ENCODE measurements at regions not wholly inside any gene's neighbourhood (a gene's known extent, or its start where the extent isn't known, plus 50 kb on each side); places are given as distances from the start of the nearest gene placed in this dataset.
"Not testable (repeated sequence)": the region's sequence is repeated elsewhere in the genome, so short reads cannot be mapped to it uniquely, and the experiment has no call there.

DNA sequence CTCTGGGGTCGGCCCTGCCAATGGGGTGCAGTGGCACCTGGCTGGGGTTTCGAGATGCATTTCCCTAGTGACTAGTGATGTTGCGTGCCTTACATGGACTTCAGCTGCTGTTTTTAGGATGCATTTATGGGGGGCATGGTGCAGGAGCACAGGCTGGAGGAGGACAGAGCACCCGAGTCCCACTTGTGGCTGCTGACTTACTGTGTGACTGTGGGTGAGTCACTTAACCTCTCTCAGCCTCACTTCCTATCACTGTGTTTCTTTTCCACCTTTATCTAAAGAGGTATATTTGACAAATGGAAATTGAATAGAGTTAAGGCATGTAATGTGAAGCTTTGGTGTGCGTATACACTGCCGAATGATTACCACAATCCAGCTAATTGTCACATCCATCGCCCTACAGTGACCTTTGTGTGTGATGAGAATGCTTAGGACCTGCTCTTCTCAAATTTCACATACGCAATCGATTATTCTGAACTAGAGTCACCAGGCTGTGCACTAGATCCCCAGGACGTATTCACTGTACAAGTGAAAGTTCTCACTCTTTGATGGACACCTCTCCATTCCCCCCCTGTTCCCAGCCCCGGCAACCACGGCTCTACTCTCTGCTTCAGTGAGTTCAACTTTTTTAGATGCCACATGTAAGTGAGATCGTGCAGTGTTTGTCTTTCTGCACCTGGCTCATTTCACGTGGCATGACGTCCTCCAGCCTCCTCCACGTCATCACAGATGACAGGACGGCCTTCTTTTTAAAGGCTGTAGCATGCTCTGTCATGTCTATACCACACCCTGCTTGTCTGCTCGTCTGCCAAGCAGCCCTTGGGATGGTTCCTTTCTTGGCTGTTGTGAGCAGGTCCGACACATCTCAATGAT is 202.3 kb downstream of the NPIPB11 start:
- not testable (repeated sequence) for DNase-seq; H3K27me3 Mint-ChIP-seq (ENCODE audit: low read depth); H3K4me1 Mint-ChIP-seq (ENCODE audit: low read depth); ATAC-seq; H3K4me3 Mint-ChIP-seq
- Mint-ChIP-seq H3K36me3 (ENCODE audit: insufficient read depth) (peaks cover 15% of the 10 kb centered on the region), H3K9me3 (peaks cover 13% of the 10 kb centered on the region)

DNA sequence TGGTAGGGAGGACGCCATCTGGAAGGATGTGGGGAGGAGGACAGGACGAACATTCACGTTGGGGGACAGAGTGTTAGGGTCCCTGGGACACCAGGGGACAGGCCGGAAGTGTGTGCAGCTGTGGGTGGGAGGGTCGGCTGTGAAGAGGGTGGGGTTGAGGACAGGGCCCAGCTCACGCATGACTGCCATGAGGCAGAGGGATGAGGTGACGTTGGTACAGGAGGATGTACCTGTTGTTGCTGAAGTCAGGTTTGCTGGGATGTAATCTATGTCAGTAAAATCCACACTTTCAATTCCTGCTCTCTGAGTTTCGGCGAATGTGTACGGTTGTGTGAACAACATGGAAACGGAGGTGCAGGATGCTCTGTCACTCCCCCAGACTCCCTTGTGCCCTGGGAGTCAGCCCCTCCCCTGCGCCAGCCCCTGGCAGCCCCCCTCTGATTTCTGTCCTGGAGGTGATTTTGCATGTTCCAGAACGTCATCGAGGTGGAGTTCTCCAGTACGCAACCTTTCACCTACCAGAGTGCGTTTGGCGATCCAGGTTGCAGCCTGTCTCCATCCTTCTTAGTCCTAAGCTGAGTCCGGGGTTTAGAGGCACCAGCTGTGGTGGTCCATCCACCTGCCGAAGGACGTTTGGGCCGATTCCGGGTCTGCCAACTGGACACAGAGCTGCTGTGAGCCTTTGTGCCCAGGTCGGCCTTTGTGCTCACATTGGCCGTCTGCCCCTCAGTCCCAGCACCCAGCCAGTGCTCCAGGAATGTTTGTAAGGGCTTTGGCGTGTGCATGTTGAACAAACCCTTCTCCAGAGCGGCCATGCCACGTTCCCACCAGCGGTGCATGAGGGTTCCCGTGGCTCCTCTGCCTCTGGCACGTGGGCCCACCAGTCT is 203.2 kb downstream of the NPIPB11 start:
- DNase-seq; H3K27me3 Mint-ChIP-seq (ENCODE audit: low read depth); ATAC-seq; H3K4me3 Mint-ChIP-seq; H3K4me1 Mint-ChIP-seq (ENCODE audit: low read depth): not testable (repeated sequence)
- Mint-ChIP-seq H3K9me3 (peaks cover 13% of the 10 kb centered on the region), H3K36me3 (ENCODE audit: insufficient read depth) (peaks cover 14% of the 10 kb centered on the region)

GRCh38 chr16:29202642-29203041 is 203.9 kb downstream of the NPIPB11 start:
- not testable (repeated sequence) for H3K4me3 Mint-ChIP-seq

DNA sequence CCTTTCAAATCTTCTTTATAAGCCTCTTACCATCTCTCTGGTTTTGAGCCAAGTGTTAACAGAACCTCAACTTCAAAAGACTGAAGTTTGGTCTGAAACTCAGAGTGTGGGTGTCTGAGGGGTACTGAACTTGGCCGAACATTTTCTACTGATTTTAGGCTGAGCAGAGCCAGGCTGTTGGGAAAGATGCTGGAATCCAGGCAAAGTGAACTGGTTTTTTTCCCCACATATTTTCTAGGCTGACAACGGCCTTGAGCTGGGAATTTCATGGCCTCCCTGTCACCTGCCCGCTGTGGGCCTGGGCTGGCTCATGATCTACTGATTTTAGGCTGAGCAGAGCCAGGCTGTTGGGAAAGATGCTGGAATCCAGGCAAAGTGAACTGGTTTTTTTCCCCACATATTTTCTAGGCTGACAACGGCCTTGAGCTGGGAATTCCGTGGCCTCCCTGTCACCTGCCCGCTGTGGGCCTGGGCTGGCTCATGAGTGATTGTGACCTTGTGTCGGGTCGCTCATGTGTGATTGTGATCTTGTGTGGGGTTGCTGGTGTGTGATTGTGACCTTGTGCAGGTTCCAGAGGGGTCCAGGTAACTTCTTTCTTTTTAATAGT is 204.4 kb downstream of the NPIPB11 start:
- not testable (repeated sequence) for H3K27me3 Mint-ChIP-seq (ENCODE audit: low read depth); H3K4me3 Mint-ChIP-seq; H3K4me1 Mint-ChIP-seq (ENCODE audit: low read depth); ATAC-seq; DNase-seq
- peaks cover 14% of the 10 kb centered on the region for H3K36me3 Mint-ChIP-seq (ENCODE audit: insufficient read depth)
- peaks cover 12% of the 10 kb centered on the region for H3K9me3 Mint-ChIP-seq

More at GRCh38 chr16:29202642-29203041, 203.9 kb downstream of the NPIPB11 start:
- not testable (repeated sequence) for H3K27me3 Mint-ChIP-seq (ENCODE audit: low read depth); DNase-seq; H3K4me1 Mint-ChIP-seq (ENCODE audit: low read depth); ATAC-seq
- Mint-ChIP-seq H3K36me3 (ENCODE audit: insufficient read depth) (peaks cover 14% of the 10 kb centered on the region), H3K9me3 (peaks cover 13% of the 10 kb centered on the region)

- not testable (repeated sequence) for H3K36me3 Mint-ChIP-seq (ENCODE audit: insufficient read depth); H3K9me3 Mint-ChIP-seq; H3K4me3 Mint-ChIP-seq; DNase-seq; H3K4me1 Mint-ChIP-seq (ENCODE audit: low read depth); H3K27me3 Mint-ChIP-seq (ENCODE audit: low read depth); ATAC-seq
These were observed 205.1 kb downstream of the NPIPB11 start for GRCh38 chr16:29201296-29202024.

GRCh38 chr16:29200681-29201080 is 205.8 kb downstream of the NPIPB11 start:
- not testable (repeated sequence) for H3K9me3 Mint-ChIP-seq; H3K36me3 Mint-ChIP-seq (ENCODE audit: insufficient read depth); ATAC-seq; H3K4me1 Mint-ChIP-seq (ENCODE audit: low read depth); DNase-seq; H3K27me3 Mint-ChIP-seq (ENCODE audit: low read depth); H3K4me3 Mint-ChIP-seq

DNA sequence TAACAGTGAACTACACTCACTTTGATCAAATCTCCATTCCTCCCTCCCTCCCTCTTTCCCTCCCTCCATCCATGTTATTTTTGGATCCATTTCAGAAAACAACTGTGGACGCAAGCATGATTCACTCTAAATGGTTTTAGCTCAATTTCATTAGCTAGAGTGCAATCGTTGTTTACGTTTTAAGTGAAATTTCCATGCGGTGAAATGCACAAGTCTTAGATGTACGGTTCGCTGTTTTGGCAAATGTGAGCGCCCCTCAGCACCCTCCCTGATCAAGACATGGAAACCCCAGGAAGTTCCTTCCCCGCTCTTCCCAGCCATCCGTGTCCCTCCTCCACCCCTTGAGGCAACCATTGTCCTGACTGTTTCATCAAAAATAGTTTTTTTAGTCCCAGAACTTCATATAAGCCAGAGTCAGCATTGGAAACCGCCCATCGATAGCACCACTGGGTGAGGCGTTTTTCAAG is 206.3 kb downstream of the NPIPB11 start:
- H3K4me3 Mint-ChIP-seq; H3K9me3 Mint-ChIP-seq; ATAC-seq; H3K4me1 Mint-ChIP-seq (ENCODE audit: low read depth); H3K36me3 Mint-ChIP-seq (ENCODE audit: insufficient read depth); DNase-seq; H3K27me3 Mint-ChIP-seq (ENCODE audit: low read depth): not testable (repeated sequence)

GRCh38 chr16:29199626-29200025 is 206.9 kb downstream of the NPIPB11 start:
- H3K9me3 Mint-ChIP-seq; H3K4me3 Mint-ChIP-seq; DNase-seq; H3K27me3 Mint-ChIP-seq (ENCODE audit: low read depth); ATAC-seq; H3K4me1 Mint-ChIP-seq (ENCODE audit: low read depth); H3K36me3 Mint-ChIP-seq (ENCODE audit: insufficient read depth): not testable (repeated sequence)

DNA sequence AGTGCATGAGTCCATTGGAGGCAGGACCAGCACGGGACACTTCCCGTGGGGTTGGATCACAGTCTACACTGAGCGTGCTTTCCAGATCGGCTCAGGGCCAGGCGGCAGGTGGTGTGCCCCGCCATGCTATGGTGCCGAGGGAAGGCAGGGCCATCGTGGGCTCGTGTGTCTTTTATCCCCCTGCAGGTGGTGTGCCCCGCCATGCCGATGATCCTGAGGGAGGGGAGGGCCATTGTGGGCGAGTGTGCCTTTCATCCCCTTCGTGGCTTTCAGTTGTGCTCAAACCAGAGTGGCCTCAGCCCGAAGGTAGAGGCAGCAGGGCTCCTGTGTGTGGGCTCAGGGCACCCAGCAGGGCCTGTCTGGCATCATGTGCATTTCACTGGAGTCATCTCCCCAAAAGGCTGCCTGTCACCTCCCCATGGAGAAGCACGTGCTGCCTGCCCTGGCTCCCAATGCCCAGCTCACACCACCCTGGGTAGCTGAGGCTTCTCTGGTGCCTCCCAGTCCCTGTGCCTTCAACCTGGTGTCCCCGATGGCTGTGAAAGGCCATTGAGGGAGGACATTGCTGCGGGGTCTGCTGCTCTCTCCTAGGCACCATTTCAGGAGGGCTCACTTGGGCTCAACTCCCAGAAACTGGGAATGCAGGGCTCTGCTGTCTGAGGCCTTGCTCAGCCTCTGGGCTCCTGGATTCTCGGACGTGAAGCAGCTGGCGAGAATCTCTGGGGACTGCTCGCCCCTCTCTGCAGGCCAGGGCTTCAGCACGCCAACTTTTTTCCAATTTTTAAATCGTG is 207.6 kb downstream of the NPIPB11 start:
- DNase-seq (no peak), ATAC-seq (no peak)
- no peaks in the 10 kb centered on the region for H3K9me3 Mint-ChIP-seq
- H3K4me3 Mint-ChIP-seq, result no peak overlapping the region
- no peaks in the 10 kb centered on the region for H3K27me3 Mint-ChIP-seq (ENCODE audit: low read depth)
- peaks cover under 1% of the 10 kb centered on the region for H3K36me3 Mint-ChIP-seq (ENCODE audit: insufficient read depth)
- H3K4me1 Mint-ChIP-seq (ENCODE audit: low read depth), result no peaks in the 10 kb centered on the region

DNA sequence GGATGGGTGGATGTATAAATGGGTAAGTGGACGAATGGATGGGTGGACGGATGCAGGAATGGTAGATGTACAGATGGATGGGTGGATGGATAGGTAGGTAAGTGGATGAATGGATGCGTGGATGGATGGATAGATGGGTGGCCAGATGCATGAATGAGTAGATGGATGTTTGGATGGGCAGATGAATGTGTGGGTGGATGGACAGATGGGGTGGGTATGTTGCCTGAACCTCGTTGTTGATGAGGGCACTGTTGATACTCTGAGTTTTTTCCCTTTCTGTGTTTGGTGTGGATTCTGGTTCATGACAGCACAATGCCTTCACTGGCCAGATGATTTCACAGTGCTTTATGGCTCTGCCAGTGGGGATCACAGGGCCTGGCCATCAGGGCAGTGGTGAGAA is 208.3 kb downstream of the NPIPB11 start:
- Mint-ChIP-seq H3K27me3 (ENCODE audit: low read depth) (no peaks in the 10 kb centered on the region), H3K4me3 (no peak overlapping the region), H3K9me3 (no peaks in the 10 kb centered on the region), H3K4me1 (ENCODE audit: low read depth) (no peaks in the 10 kb centered on the region), H3K36me3 (ENCODE audit: insufficient read depth) (peaks cover 2% of the 10 kb centered on the region)
- ATAC-seq (no peak), DNase-seq (no peak)

DNA sequence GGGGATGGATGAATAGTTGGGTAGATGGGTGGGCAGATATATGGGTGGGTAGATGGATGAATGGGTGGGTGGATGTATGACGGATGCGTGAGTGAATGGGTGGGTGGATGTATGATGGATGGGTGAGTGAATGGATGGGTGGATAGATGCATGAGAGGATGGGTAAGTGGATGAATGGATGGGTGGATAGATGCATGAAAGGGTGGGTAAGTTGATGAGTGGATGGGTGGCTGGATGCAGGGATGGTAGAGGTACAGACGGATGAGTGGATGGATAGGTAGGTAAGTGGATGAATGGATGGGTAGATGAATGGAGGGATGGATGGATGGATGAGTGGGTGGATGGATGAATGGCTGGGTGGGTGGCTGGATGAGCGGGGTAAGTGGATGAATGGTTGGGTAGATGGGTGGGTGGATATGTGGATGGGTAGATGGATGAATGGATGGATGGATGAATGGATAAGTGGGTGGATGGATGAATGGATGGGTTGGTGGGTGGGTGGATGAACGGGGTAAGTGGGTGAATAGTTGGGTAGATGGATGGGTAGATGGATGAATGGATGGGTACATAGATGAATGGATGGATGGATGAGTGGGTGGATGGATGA is 208.9 kb downstream of the NPIPB11 start:
- not testable (repeated sequence) for H3K9me3 Mint-ChIP-seq; H3K27me3 Mint-ChIP-seq (ENCODE audit: low read depth); DNase-seq; H3K4me3 Mint-ChIP-seq; H3K4me1 Mint-ChIP-seq (ENCODE audit: low read depth); ATAC-seq; H3K36me3 Mint-ChIP-seq (ENCODE audit: insufficient read depth)

DNA sequence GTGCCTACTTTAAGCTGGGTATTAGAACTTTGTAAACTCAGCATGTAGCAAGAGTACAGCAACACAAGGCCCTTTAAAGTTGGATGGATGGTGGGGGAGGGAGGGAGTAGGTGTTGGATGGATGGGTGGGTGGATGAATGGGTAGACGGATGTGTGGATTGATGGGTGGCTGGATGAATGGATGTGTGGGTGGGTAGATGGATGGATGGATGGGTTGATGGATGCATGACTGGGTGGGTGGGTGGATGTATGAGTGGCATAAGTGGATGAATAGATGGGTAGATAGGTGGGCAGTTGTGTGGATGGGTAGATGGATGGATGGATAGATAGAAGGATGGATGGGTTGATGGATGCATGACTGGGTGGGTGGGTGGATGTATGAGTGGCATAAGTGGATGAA is 209.8 kb downstream of the NPIPB11 start:
- DNase-seq; H3K36me3 Mint-ChIP-seq (ENCODE audit: insufficient read depth); H3K4me3 Mint-ChIP-seq; ATAC-seq; H3K4me1 Mint-ChIP-seq (ENCODE audit: low read depth); H3K9me3 Mint-ChIP-seq; H3K27me3 Mint-ChIP-seq (ENCODE audit: low read depth): not testable (repeated sequence)
